ENCODE measurements at regions not wholly inside any gene's neighbourhood (a gene's known extent, or its start where the extent isn't known, plus 50 kb on each side); places are given as distances from the start of the nearest gene placed in this dataset.
"Not testable (repeated sequence)": the region's sequence is repeated elsewhere in the genome, so short reads cannot be mapped to it uniquely, and the experiment has no call there.

- ATAC-seq, H3K36me3 Mint-ChIP-seq, H3K27me3 Mint-ChIP-seq, H3K4me1 Mint-ChIP-seq, H3K27ac Mint-ChIP-seq, H3K9me3 Mint-ChIP-seq, H3K4me3 Mint-ChIP-seq: not testable (repeated sequence)
Measured at GRCh38 chr2:160577081-160577480, 83.5 kb upstream of the RBMS1 start.

GRCh38 chr2:160581035-160581434, 87.4 kb upstream of the RBMS1 start:
- Mint-ChIP-seq H3K4me3 (no peak overlapping the region), H3K36me3 (no peaks in the 10 kb centered on the region), H3K9me3 (no peaks in the 10 kb centered on the region), H3K4me1 (no peaks in the 10 kb centered on the region), H3K27ac (no peak overlapping the region), H3K27me3 (no peaks in the 10 kb centered on the region)
- no peak for ATAC-seq

GRCh38 chr2:160581448-160581847, 87.8 kb upstream of the RBMS1 start:
- H3K27me3 Mint-ChIP-seq = no peaks in the 10 kb centered on the region
- no peaks in the 10 kb centered on the region for H3K36me3 Mint-ChIP-seq
- no peaks in the 10 kb centered on the region for H3K9me3 Mint-ChIP-seq
- H3K27ac Mint-ChIP-seq = no peak overlapping the region
- no peak overlapping the region for H3K4me3 Mint-ChIP-seq
- H3K4me1 Mint-ChIP-seq = no peaks in the 10 kb centered on the region
- no peak for ATAC-seq

- Mint-ChIP-seq H3K4me1 (no peaks in the 10 kb centered on the region), H3K27me3 (no peaks in the 10 kb centered on the region), H3K9me3 (no peaks in the 10 kb centered on the region), H3K36me3 (no peaks in the 10 kb centered on the region), H3K27ac (no peak overlapping the region), H3K4me3 (no peak overlapping the region)
- ATAC-seq = no peak
Measured at GRCh38 chr2:160582081-160582480, 88.5 kb upstream of the RBMS1 start.

GRCh38 chr2:160582490-160583145, 89.0 kb upstream of the RBMS1 start:
- Mint-ChIP-seq H3K4me1 (no peaks in the 10 kb centered on the region), H3K27ac (no peak overlapping the region), H3K9me3 (no peaks in the 10 kb centered on the region), H3K36me3 (no peaks in the 10 kb centered on the region), H3K4me3 (no peak overlapping the region), H3K27me3 (no peaks in the 10 kb centered on the region)
- no peak for ATAC-seq

GRCh38 chr2:160583146-160583535, 89.5 kb upstream of the RBMS1 start:
- Mint-ChIP-seq H3K27me3 (no peaks in the 10 kb centered on the region), H3K36me3 (no peaks in the 10 kb centered on the region), H3K4me1 (no peaks in the 10 kb centered on the region), H3K9me3 (no peaks in the 10 kb centered on the region), H3K4me3 (no peak overlapping the region), H3K27ac (no peak overlapping the region)
- no peak for ATAC-seq

GRCh38 chr2:160583813-160584537, 90.4 kb upstream of the RBMS1 start:
- H3K9me3 Mint-ChIP-seq = no peaks in the 10 kb centered on the region
- H3K27ac Mint-ChIP-seq = no peak overlapping the region
- no peaks in the 10 kb centered on the region for H3K36me3 Mint-ChIP-seq
- no peak overlapping the region for H3K4me3 Mint-ChIP-seq
- H3K27me3 Mint-ChIP-seq = no peaks in the 10 kb centered on the region
- H3K4me1 Mint-ChIP-seq = no peaks in the 10 kb centered on the region
- ATAC-seq = no peak

GRCh38 chr2:160584972-160585494, 91.4 kb upstream of the RBMS1 start:
- H3K4me1 Mint-ChIP-seq = no peaks in the 10 kb centered on the region
- H3K9me3 Mint-ChIP-seq = no peaks in the 10 kb centered on the region
- H3K4me3 Mint-ChIP-seq = no peak overlapping the region
- no peaks in the 10 kb centered on the region for H3K27me3 Mint-ChIP-seq
- no peaks in the 10 kb centered on the region for H3K36me3 Mint-ChIP-seq
- ATAC-seq = no peak
- no peak overlapping the region for H3K27ac Mint-ChIP-seq

- H3K27ac Mint-ChIP-seq = no peak overlapping the region
- peaks cover 5% of the 10 kb centered on the region for H3K9me3 Mint-ChIP-seq
- no peaks in the 10 kb centered on the region for H3K4me1 Mint-ChIP-seq
- ATAC-seq = no peak
- peaks cover 9% of the 10 kb centered on the region for H3K27me3 Mint-ChIP-seq
- H3K4me3 Mint-ChIP-seq = no peak overlapping the region
- H3K36me3 Mint-ChIP-seq = no peaks in the 10 kb centered on the region
Measured at GRCh38 chr2:160590664-160591063, 97.1 kb upstream of the RBMS1 start.

GRCh38 chr2:160592401-160592800, 98.8 kb upstream of the RBMS1 start:
- no peak for ATAC-seq

GRCh38 chr2:160592993-160593392, 99.4 kb upstream of the RBMS1 start:
- H3K4me3 Mint-ChIP-seq = no peak overlapping the region
- H3K27me3 Mint-ChIP-seq = peaks cover 13% of the 10 kb centered on the region
- H3K4me1 Mint-ChIP-seq = no peaks in the 10 kb centered on the region
- no peak for ATAC-seq
- no peaks in the 10 kb centered on the region for H3K36me3 Mint-ChIP-seq
- no peak overlapping the region for H3K27ac Mint-ChIP-seq
- peaks cover 5% of the 10 kb centered on the region for H3K9me3 Mint-ChIP-seq

More at GRCh38 chr2:160592401-160592800, 98.8 kb upstream of the RBMS1 start:
- H3K27ac Mint-ChIP-seq = no peak overlapping the region
- H3K9me3 Mint-ChIP-seq = peaks cover 5% of the 10 kb centered on the region
- no peak overlapping the region for H3K4me3 Mint-ChIP-seq
- no peaks in the 10 kb centered on the region for H3K36me3 Mint-ChIP-seq
- no peaks in the 10 kb centered on the region for H3K4me1 Mint-ChIP-seq
- peaks cover 13% of the 10 kb centered on the region for H3K27me3 Mint-ChIP-seq

GRCh38 chr2:160596441-160596840, 102.8 kb upstream of the RBMS1 start:
- ATAC-seq = no peak
- Mint-ChIP-seq H3K4me1 (no peaks in the 10 kb centered on the region), H3K9me3 (peaks cover 3% of the 10 kb centered on the region), H3K27me3 (peaks cover 23% of the 10 kb centered on the region), H3K27ac (no peak overlapping the region), H3K4me3 (no peak overlapping the region), H3K36me3 (no peaks in the 10 kb centered on the region)

- not testable (repeated sequence) for H3K36me3 Mint-ChIP-seq, H3K4me3 Mint-ChIP-seq, H3K9me3 Mint-ChIP-seq, H3K27ac Mint-ChIP-seq, H3K4me1 Mint-ChIP-seq, ATAC-seq
- peaks cover 16% of the 10 kb centered on the region for H3K27me3 Mint-ChIP-seq
Measured at GRCh38 chr2:160600437-160600836, 106.8 kb upstream of the RBMS1 start.

GRCh38 chr2:160602073-160602472, 108.5 kb upstream of the RBMS1 start:
- Mint-ChIP-seq H3K36me3 (no peaks in the 10 kb centered on the region), H3K4me3 (no peak overlapping the region), H3K9me3 (no peaks in the 10 kb centered on the region), H3K27ac (no peak overlapping the region), H3K4me1 (no peaks in the 10 kb centered on the region), H3K27me3 (peaks cover 19% of the 10 kb centered on the region)
- no peak for ATAC-seq

- H3K4me1 Mint-ChIP-seq = no peaks in the 10 kb centered on the region
- no peak for ATAC-seq
- no peaks in the 10 kb centered on the region for H3K9me3 Mint-ChIP-seq
- no peak overlapping the region for H3K4me3 Mint-ChIP-seq
- H3K36me3 Mint-ChIP-seq = no peaks in the 10 kb centered on the region
- H3K27me3 Mint-ChIP-seq = peaks cover 10% of the 10 kb centered on the region
- H3K27ac Mint-ChIP-seq = no peak overlapping the region
Measured at GRCh38 chr2:160603771-160604510, 110.3 kb upstream of the RBMS1 start.

Measured in stimulated activated memory B cell treated with anti-CD40 and anti-IgM and Interleukin-4, amounts not matched to agents 10 μg/mL and 1 μg/mL and 100 μg/mL, for 72 hours (primary cell).